Lower lobe of right lung (tissue), 2 donors: ENCODE measurements at regions not wholly inside any gene's neighbourhood (a gene's known extent, or its start where the extent isn't known, plus 50 kb on each side); places are given as distances from the start of the nearest gene placed in this dataset.
"Not testable (repeated sequence)": the region's sequence is repeated elsewhere in the genome, so short reads cannot be mapped to it uniquely, and the experiment has no call there.

Experiments used
- ATAC-seq, 2 donors: fragments of 200-7000 bp; cut with Tn5 transposase; one replicate each; pipeline ENCODE4 v1.9.1; 2020 to 2022; ENCODE audit warnings: mild to moderate bottlenecking in 2 of 2, moderate library complexity in 2 of 2
- DNase-seq: peaks from one replicate; pipeline ENCODE4 v3.0.0-alpha.2; 2020
- H3K27ac ChIP-seq: fragments of 200-600 bp; one replicate; pipeline ENCODE4 v1.8.0; 2022
- H3K27me3 ChIP-seq: fragments of 200-600 bp; one replicate; pipeline ENCODE4 v1.8.0; 2022; ENCODE audit warnings: low read depth
- H3K36me3 ChIP-seq: fragments of 200-600 bp; one replicate; pipeline ENCODE4 v1.8.0; 2022; ENCODE audit warnings: mild to moderate bottlenecking
- H3K4me1 ChIP-seq: fragments of 200-600 bp; one replicate; pipeline ENCODE4 v1.8.0; 2022
- H3K4me3 ChIP-seq: fragments of 200-600 bp; one replicate; pipeline ENCODE4 v1.8.0; 2022; ENCODE audit warnings: mild to moderate bottlenecking
- H3K9me3 ChIP-seq: fragments of 200-600 bp; one replicate; pipeline ENCODE4 v1.8.0; 2022
- CTCF ChIP-seq: fragments of 200-600 bp; IDR thresholded peaks from one replicate; pipeline ENCODE4 v1.8.0; 2022; ENCODE audit warnings: antibody characterized with exemption, mild to moderate bottlenecking
- intact Hi-C: fragments of 100-400 bp; cut with DNase I; formaldehyde crosslinking; loops from one replicate; pipeline ENCODE4 v1.11.0; 2022
- donor health status: DM: no; HTN: yes; CAD: no; lungs with severe emphysema.

- H3K27me3 ChIP-seq, DNase-seq, H3K9me3 ChIP-seq, H3K4me3 ChIP-seq, intact Hi-C loops, H3K36me3 ChIP-seq, H3K27ac ChIP-seq, ATAC-seq, H3K4me1 ChIP-seq: not testable (repeated sequence)
Measured at GRCh38 chr18:7178568-7178967, 52.3 kb upstream of the LRRC30 start.

DNA sequence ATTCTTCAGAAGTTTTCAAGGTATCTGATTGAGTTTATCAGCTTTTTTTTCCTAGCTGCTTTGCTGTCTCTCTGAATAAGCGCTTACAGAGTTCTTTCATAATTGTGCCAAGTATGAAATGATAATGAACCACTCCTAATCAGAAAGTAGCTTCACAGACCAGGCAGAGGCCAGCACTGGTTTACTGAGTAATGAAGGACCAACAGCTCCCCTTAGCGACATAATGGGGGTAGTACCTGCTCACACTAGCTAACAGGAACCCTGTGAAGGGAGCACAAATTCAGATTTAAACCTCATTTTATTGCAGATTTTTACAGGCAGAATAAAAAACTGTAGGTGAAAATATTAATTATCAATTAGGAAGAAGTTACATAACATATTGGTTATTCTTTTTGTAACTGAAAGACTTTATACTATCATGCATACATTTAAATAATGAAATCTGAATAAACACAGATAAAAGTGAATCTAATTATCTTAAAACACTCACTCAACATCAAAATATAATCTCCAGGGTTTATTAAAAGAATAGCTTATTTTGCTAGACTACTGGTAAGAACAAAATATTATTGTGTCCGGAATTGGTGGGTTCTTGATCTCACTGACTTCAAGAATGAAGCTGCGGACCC is 53.7 kb upstream of the LRRC30 start:
- Histone ChIP-seq H3K4me1 (no peaks in the 10 kb centered on the region), H3K4me3 (no peak overlapping the region), H3K36me3 (no peaks in the 10 kb centered on the region), H3K27ac (no peak overlapping the region), H3K9me3 (no peaks in the 10 kb centered on the region), H3K27me3 (no peaks in the 10 kb centered on the region)
- DNase-seq (no peak), ATAC-seq (peak; percentile 84 to 89)
- intact Hi-C loops = no loop called here
- peak; percentile 64 for TF ChIP-seq CTCF

DNA sequence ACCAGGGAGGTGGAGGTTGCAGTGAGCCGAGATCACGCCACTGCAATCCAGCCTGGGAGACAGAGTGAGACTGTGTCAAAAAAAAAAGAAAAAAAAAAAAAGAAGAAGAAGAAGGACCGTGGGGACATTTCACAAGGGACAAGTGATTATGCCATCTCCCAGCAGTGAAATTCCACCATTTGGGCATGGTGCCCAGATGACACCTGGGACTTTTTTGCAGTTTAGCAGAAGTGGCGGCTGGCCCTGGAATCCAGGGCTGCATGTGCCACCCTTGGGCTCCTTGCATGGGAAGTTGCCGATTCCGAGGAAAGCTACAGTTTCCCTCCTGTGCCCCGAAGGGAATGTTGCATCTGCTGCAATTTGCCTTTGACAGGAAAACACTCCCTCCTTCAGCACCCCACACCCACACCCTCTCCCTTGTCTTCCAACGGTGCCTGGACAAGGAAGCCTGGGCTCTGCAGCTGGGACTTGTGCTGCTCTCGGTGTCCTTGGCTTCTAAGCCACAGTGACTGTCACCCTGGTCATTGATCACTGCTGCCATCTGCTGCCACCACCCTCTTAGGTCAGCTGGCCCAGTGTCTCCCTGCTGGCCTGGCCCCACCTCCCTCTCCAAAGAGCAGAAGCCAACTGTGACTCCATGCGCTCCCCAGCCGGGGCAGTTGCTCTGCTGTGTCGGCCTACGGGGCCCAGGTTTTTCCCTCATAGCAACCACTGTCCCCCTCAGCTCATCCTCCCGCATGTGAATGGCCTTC is 56.4 kb upstream of the LRRC30 start:
- no peaks in the 10 kb centered on the region for H3K36me3 ChIP-seq
- ATAC-seq (peak; percentile 32 to 47), DNase-seq (no peak)
- no peak for TF ChIP-seq CTCF
- no peaks in the 10 kb centered on the region for H3K9me3 ChIP-seq
- no peak overlapping the region for H3K27ac ChIP-seq
- H3K27me3 ChIP-seq = no peaks in the 10 kb centered on the region
- H3K4me3 ChIP-seq = no peak overlapping the region
- intact Hi-C loops = no loop called here
- no peaks in the 10 kb centered on the region for H3K4me1 ChIP-seq

DNA sequence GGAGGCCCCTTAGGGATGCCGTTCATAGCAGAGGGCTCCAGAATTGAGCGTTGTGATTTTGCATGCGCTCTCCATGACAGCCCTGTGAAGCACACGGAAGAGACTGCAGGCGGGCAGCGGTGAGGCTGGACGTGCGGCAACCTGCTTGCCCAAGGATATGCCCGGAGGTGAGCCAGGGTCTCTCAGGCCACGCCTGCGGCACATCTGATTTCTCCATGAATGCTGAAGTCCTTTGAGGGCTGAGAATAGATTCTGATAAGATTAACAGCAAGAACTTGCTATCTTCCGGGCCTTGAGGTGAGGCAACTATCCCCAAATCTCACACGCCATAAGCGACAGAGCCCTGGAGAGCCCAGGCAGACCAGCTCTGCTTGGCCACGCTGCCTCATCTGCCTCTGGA is 55.6 kb upstream of the LAMA1 start:
- DNase-seq (no peak), ATAC-seq (no peak)
- H3K27ac ChIP-seq = no peak overlapping the region
- no peaks in the 10 kb centered on the region for H3K4me1 ChIP-seq
- no peak for TF ChIP-seq CTCF
- H3K27me3 ChIP-seq = no peaks in the 10 kb centered on the region
- intact Hi-C loops = no loop called here
- H3K9me3 ChIP-seq = no peaks in the 10 kb centered on the region
- H3K4me3 ChIP-seq = no peak overlapping the region
- H3K36me3 ChIP-seq = no peaks in the 10 kb centered on the region

GRCh38 chr18:7172611-7173010 is 55.0 kb upstream of the LAMA1 start:
- TF ChIP-seq CTCF = no peak
- no peaks in the 10 kb centered on the region for H3K27me3 ChIP-seq
- H3K36me3 ChIP-seq = no peaks in the 10 kb centered on the region
- no peaks in the 10 kb centered on the region for H3K4me1 ChIP-seq
- no peak for ATAC-seq
- H3K27ac ChIP-seq = no peak overlapping the region
- intact Hi-C loops = no loop called here
- H3K9me3 ChIP-seq = no peaks in the 10 kb centered on the region
- no peak overlapping the region for H3K4me3 ChIP-seq
- DNase-seq = no peak

GRCh38 chr18:7170292-7170691 is 52.7 kb upstream of the LAMA1 start:
- H3K36me3 ChIP-seq = no peaks in the 10 kb centered on the region
- intact Hi-C loops = no loop called here
- H3K4me1 ChIP-seq = no peaks in the 10 kb centered on the region
- no peak for TF ChIP-seq CTCF
- no peaks in the 10 kb centered on the region for H3K27me3 ChIP-seq
- DNase-seq (no peak), ATAC-seq (no peak)
- H3K9me3 ChIP-seq = no peaks in the 10 kb centered on the region
- no peak overlapping the region for H3K27ac ChIP-seq
- H3K4me3 ChIP-seq = no peak overlapping the region
